ENCODE measurements at regions not wholly inside any gene's neighbourhood (a gene's known extent, or its start where the extent isn't known, plus 50 kb on each side); places are given as distances from the start of the nearest gene placed in this dataset.

DNA sequence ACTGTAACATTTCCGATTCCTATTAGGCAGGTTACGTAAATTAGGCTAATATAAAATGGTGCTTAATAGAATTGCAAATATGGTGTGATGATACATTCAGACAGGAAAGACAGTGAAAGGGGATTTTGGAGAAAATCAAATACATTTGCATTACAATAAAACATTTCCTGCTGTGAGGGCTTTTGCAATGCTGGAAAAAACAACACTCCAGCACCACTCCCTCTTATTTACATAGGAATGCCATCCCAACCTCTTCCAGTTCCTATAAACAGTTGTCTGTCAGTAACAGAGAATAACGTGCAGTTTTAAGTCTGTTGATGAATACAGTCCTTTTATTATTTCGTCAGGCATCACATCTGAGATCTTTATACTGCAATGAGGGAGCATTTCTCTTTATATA is 298.8 kb upstream of the FANCL start:
- Histone ChIP-seq H3K36me3 (no peaks in the 10 kb centered on the region), H3K4me3 (no peak overlapping the region), H3K4me1 (no peaks in the 10 kb centered on the region), H3K9me3 (no peaks in the 10 kb centered on the region), H3K27ac (no peak overlapping the region), H3K27me3 (no peaks in the 10 kb centered on the region)
- intact Hi-C loops (cut with DNase I; ENCODE audit: low total_unique reads) (no loop called here), in situ Hi-C loops (cut with MboI; ENCODE audit: low pct_ligation_motif_present in 1 of 4, low pct_unique_long_range_greater_than_20kb in 1 of 4, low sequenced_read_pairs in 3 of 4) (no loop called here)
- TF ChIP-seq EP300 (IDR thresholded peaks at IDR 0.05; ENCODE audit: low read depth) (no peak), POLR2A (IDR thresholded peaks at IDR 0.05) (no peak), POLR2AphosphoS5 (IDR thresholded peaks at IDR 0.05) (no peak)
- TF ChIP-seq, protein P1, sequence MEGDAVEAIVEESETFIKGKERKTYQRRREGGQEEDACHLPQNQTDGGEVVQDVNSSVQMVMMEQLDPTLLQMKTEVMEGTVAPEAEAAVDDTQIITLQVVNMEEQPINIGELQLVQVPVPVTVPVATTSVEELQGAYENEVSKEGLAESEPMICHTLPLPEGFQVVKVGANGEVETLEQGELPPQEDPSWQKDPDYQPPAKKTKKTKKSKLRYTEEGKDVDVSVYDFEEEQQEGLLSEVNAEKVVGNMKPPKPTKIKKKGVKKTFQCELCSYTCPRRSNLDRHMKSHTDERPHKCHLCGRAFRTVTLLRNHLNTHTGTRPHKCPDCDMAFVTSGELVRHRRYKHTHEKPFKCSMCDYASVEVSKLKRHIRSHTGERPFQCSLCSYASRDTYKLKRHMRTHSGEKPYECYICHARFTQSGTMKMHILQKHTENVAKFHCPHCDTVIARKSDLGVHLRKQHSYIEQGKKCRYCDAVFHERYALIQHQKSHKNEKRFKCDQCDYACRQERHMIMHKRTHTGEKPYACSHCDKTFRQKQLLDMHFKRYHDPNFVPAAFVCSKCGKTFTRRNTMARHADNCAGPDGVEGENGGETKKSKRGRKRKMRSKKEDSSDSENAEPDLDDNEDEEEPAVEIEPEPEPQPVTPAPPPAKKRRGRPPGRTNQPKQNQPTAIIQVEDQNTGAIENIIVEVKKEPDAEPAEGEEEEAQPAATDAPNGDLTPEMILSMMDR (IDR thresholded peaks at IDR 0.05), result no peak
- WGBS, 2 donors (ENCODE audit: low coverage in 1 of 2), result 56 to 59% methylated on average over 4 of the region's 4 CpGs
- DNase-seq, result no peak

DNA sequence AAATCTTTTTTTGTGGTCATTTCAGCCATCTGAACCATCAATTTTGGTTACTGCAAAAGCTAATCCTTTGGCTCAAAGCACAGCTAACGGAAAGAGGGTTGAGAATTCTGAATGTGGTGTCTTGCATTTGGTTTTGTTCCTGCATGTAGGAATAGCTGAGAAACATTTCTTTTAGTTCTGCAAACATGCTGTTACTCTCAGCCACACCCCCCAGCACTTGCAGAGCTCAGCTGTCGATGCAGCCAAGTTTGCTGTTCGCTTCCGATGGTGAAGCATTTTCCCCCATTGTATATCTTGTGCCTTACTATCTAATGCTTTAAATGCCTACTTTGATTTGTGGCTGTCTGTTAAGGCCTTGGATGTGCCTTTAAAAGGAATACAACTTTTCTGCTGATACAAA is 294.9 kb upstream of the FANCL start:
- no peak overlapping the region for H3K4me3 ChIP-seq
- WGBS, 2 donors (ENCODE audit: low coverage in 1 of 2), result 66% methylated on average over 4 of the region's 4 CpGs; no CpG with 5 or more reads in 1 of the 2 donors
- TF ChIP-seq POLR2AphosphoS5 (IDR thresholded peaks at IDR 0.05), result no peak
- no peak for TF ChIP-seq POLR2A (IDR thresholded peaks at IDR 0.05)
- TF ChIP-seq, protein P1 (IDR thresholded peaks at IDR 0.05), result no peak
- no peak overlapping the region for H3K27ac ChIP-seq
- DNase-seq, result no peak
- no peaks in the 10 kb centered on the region for H3K27me3 ChIP-seq
- H3K4me1 ChIP-seq, result no peaks in the 10 kb centered on the region
- H3K9me3 ChIP-seq, result no peaks in the 10 kb centered on the region
- in situ Hi-C loops (cut with MboI; ENCODE audit: low pct_ligation_motif_present in 1 of 4, low pct_unique_long_range_greater_than_20kb in 1 of 4, low sequenced_read_pairs in 3 of 4) (no loop called here), intact Hi-C loops (cut with DNase I; ENCODE audit: low total_unique reads) (no loop called here)
- H3K36me3 ChIP-seq, result no peaks in the 10 kb centered on the region

DNA sequence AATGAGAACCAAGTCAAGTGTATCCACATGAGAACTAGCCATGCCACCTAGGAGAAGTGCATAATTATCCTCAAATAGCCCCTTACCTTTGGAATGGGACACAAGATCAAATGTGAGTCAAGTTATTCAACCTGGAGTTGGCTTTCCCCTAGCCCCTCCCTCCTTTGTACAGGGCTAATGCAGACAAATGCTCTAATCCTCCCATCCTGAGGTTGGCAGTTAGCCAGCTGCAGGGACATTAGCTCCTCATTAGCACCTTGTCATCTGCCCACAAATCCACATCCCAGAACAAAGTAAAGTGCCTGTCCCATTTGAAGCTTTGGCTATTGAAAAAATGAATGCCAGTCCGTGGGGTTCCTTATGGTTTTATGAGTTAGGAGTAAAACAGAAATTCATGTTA is 294.1 kb upstream of the FANCL start:
- TF ChIP-seq, protein P1 (IDR thresholded peaks at IDR 0.05), result no peak
- TF ChIP-seq EP300 (IDR thresholded peaks at IDR 0.05; ENCODE audit: low read depth), result no peak
- no peak for TF ChIP-seq POLR2A (IDR thresholded peaks at IDR 0.05)
- TF ChIP-seq POLR2AphosphoS5 (IDR thresholded peaks at IDR 0.05), result no peak
- intact Hi-C loops (cut with DNase I; ENCODE audit: low total_unique reads), result no loop called here
- H3K4me3 ChIP-seq, result no peak overlapping the region
- DNase-seq, result no peak
- no peaks in the 10 kb centered on the region for H3K36me3 ChIP-seq
- WGBS, 2 donors (ENCODE audit: low coverage in 1 of 2), result 58 to 60% methylated on average over 1 of the region's 1 CpG
- no peaks in the 10 kb centered on the region for H3K4me1 ChIP-seq
- H3K27me3 ChIP-seq, result no peaks in the 10 kb centered on the region
- H3K27ac ChIP-seq, result no peak overlapping the region
- in situ Hi-C loops (cut with MboI; ENCODE audit: low pct_ligation_motif_present in 1 of 4, low pct_unique_long_range_greater_than_20kb in 1 of 4, low sequenced_read_pairs in 3 of 4), result no loop called here
- no peaks in the 10 kb centered on the region for H3K9me3 ChIP-seq

DNA sequence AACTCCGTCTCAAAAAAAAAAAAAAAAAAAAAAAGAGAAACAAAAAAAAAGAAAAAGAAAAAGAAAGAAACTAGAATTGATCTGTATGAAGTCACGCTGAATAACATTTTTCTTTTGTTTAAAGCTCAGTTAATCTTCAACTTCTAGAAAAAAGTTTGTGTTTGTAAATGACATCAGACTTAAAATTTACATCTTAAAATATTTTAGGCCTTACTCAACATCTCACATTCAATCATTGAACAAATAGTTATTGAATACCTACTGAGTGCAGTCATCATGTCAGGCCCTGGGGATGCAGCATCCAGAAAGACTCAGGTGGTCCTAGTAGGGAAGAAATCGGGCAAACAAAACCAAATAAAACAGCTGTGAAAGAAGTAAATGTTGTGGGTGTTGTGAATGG is 292.3 kb upstream of the FANCL start:
- Histone ChIP-seq H3K4me1 (no peaks in the 10 kb centered on the region), H3K4me3 (no peak overlapping the region), H3K9me3 (no peaks in the 10 kb centered on the region), H3K36me3 (no peaks in the 10 kb centered on the region), H3K27me3 (no peaks in the 10 kb centered on the region), H3K27ac (no peak overlapping the region)
- intact Hi-C loops (cut with DNase I; ENCODE audit: low total_unique reads) (no loop called here), in situ Hi-C loops (cut with MboI; ENCODE audit: low pct_ligation_motif_present in 1 of 4, low pct_unique_long_range_greater_than_20kb in 1 of 4, low sequenced_read_pairs in 3 of 4) (no loop called here)
- TF ChIP-seq POLR2AphosphoS5 (IDR thresholded peaks at IDR 0.05) (no peak), POLR2A (IDR thresholded peaks at IDR 0.05) (no peak), EP300 (IDR thresholded peaks at IDR 0.05; ENCODE audit: low read depth) (no peak)
- TF ChIP-seq, protein P1 (IDR thresholded peaks at IDR 0.05), result no peak
- DNase-seq, result no peak
- 87 to 94% methylated on average over 3 of the region's 3 CpGs for WGBS, 2 donors (ENCODE audit: low coverage in 1 of 2)

Data from transverse colon (tissue), 4 donors.